SJCRH30 (cell line): ENCODE measurements at regions not wholly inside any gene's neighbourhood (a gene's known extent, or its start where the extent isn't known, plus 50 kb on each side); places are given as distances from the start of the nearest gene placed in this dataset.
"Not testable (repeated sequence)": the region's sequence is repeated elsewhere in the genome, so short reads cannot be mapped to it uniquely, and the experiment has no call there.

ENCODE experiments used
- DNase-seq, 2 experiments: peaks; one replicate each; pipeline ENCODE4 v3.0.0-alpha.2; 2015 to 2020
- H3K27ac ChIP-seq: fragments of 250-450 bp; sonication (Bioruptor Pico); 2 replicates; pipeline ENCODE4 v1.5.1; 2020; ENCODE audit warnings: mild to moderate bottlenecking, moderate library complexity
- H3K27me3 ChIP-seq: fragments of 250-450 bp; sonication (Bioruptor Pico); 2 replicates; pipeline ENCODE4 v1.5.1; 2020; ENCODE audit warnings: mild to moderate bottlenecking, moderate library complexity
- H3K36me3 ChIP-seq: fragments of 250-450 bp; sonication (Bioruptor Pico); 2 replicates; pipeline ENCODE4 v1.5.1; 2020; ENCODE audit warnings: mild to moderate bottlenecking, moderate library complexity
- H3K4me1 ChIP-seq: fragments of 250-450 bp; sonication (Bioruptor Pico); 2 replicates; pipeline ENCODE4 v1.5.1; 2020; ENCODE audit warnings: mild to moderate bottlenecking, moderate library complexity
- H3K4me3 ChIP-seq: fragments of 250-450 bp; sonication (Bioruptor Pico); 2 replicates; pipeline ENCODE4 v1.5.1; 2020; ENCODE audit warnings: mild to moderate bottlenecking, moderate library complexity
- H3K9me3 ChIP-seq: fragments of 250-450 bp; sonication (Bioruptor Pico); replicated peaks from 2 replicates; pipeline ENCODE4 v1.5.1; 2020; ENCODE audit warnings: mild to moderate bottlenecking, moderate library complexity

DNA sequence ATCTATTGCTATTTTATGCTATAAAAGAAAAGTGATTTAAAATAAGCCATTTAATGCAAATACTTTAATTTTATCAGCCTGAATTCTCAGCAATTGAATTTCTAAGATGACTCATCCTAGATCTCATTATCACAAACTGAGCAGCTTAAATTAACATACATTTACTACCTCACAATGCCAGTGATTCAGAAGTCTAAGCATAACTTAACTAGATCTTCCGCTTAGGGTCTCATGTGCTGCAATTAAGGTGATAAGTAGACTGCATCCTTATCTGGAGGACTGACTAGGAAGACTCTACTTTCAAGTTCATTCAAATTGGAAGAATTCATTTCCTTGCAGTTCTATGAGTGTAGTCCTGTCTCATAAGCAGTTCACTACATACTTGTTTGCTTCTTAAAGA, 286.6 kb downstream of the COL11A1 start:
- Histone ChIP-seq H3K4me1 (no peaks in the 10 kb centered on the region), H3K9me3 (no peaks in the 10 kb centered on the region), H3K4me3 (no peak overlapping the region), H3K36me3 (no peaks in the 10 kb centered on the region), H3K27ac (no peak overlapping the region), H3K27me3 (no peaks in the 10 kb centered on the region)
- DNase-seq, result no peak

GRCh38 chr1:102800406-102800805, 307.9 kb downstream of the COL11A1 start:
- Histone ChIP-seq H3K36me3 (no peaks in the 10 kb centered on the region), H3K27me3 (no peaks in the 10 kb centered on the region), H3K4me3 (no peak overlapping the region), H3K27ac (no peak overlapping the region), H3K4me1 (no peaks in the 10 kb centered on the region), H3K9me3 (no peaks in the 10 kb centered on the region)
- no peak for DNase-seq

DNA sequence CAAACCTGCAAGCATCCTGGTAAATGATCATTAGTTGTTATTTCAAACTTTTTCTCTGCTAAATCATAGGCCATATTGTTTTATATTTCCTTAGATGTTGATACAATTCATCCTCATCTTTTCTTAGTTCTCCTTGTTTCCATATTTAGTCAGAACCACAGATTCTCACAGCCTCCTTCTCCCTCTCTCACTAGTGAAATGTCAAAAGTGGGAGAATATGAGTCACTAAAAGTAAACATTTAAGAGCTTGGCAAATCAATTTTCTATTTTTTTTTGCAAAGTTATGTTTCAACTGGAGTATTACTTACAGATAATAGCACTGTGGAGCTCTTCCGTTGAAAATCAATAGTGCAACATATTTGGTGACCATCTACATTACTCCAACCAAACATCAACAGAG, 308.8 kb downstream of the COL11A1 start:
- no peak for DNase-seq
- Histone ChIP-seq H3K36me3 (no peaks in the 10 kb centered on the region), H3K27ac (no peak overlapping the region), H3K4me3 (no peak overlapping the region), H3K4me1 (no peaks in the 10 kb centered on the region), H3K9me3 (no peaks in the 10 kb centered on the region), H3K27me3 (no peaks in the 10 kb centered on the region)

GRCh38 chr1:102798718-102799117, 309.6 kb downstream of the COL11A1 start:
- Histone ChIP-seq H3K4me3 (no peak overlapping the region), H3K27ac (no peak overlapping the region), H3K27me3 (no peaks in the 10 kb centered on the region), H3K4me1 (no peaks in the 10 kb centered on the region), H3K36me3 (no peaks in the 10 kb centered on the region), H3K9me3 (no peaks in the 10 kb centered on the region)
- DNase-seq, result no peak

- Histone ChIP-seq H3K9me3 (no peaks in the 10 kb centered on the region), H3K27ac (no peak overlapping the region), H3K4me3 (no peak overlapping the region), H3K27me3 (no peaks in the 10 kb centered on the region), H3K4me1 (no peaks in the 10 kb centered on the region), H3K36me3 (no peaks in the 10 kb centered on the region)
- DNase-seq, result no peak
These were observed 311.9 kb downstream of the COL11A1 start for GRCh38 chr1:102796429-102796828.

DNA sequence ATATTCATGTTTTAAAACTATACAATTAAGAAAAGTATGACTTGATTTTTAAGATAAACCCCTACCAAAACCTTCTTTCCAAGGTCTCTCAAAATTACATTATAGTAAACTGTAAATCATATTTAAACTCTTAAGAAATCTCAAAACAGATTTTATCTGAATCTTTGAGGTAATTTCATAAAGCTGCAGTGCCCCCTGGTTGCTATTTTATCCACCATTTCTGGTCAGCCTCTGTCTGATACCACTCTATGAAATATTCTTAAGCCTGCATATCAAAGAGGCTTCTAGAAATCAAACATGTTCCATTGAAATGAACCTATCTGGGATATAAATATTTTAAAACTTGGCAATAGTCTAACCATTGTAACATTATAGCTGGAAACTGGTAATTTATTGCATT, 317.3 kb downstream of the COL11A1 start:
- Histone ChIP-seq H3K4me3 (no peak overlapping the region), H3K36me3 (no peaks in the 10 kb centered on the region), H3K27me3 (no peaks in the 10 kb centered on the region), H3K4me1 (no peaks in the 10 kb centered on the region), H3K9me3 (no peaks in the 10 kb centered on the region), H3K27ac (no peak overlapping the region)
- peak in 1 of 2 experiments; percentile 4 for DNase-seq

- not testable (repeated sequence) for H3K9me3 ChIP-seq, H3K27me3 ChIP-seq, H3K27ac ChIP-seq, H3K4me1 ChIP-seq, DNase-seq, H3K4me3 ChIP-seq, H3K36me3 ChIP-seq
These were observed 318.4 kb downstream of the COL11A1 start for GRCh38 chr1:102789951-102790350.

DNA sequence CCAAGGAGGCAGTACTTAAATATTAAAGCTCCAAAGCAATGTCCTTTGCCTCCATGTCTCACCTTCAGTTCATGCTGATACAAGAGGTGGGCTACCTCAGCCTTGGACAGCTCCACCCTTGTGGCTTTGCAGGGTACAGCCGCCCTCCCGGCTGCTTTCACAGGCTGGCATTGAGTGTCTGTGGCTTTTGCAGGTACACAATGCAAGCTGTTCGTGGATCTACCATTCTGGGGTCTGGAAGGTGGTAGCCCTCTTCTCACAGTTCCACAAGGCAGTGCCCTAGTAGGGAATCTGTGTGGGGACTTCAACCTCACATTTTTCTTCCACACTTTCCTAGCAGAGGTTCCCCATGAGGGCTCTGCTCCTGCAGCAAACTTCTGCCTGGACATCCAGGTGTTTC, 324.8 kb downstream of the COL11A1 start:
- no peaks in the 10 kb centered on the region for H3K27me3 ChIP-seq
- no peak overlapping the region for H3K27ac ChIP-seq
- no peak overlapping the region for H3K4me3 ChIP-seq
- no peaks in the 10 kb centered on the region for H3K36me3 ChIP-seq
- H3K4me1 ChIP-seq, result no peaks in the 10 kb centered on the region
- no peaks in the 10 kb centered on the region for H3K9me3 ChIP-seq
- no peak for DNase-seq

DNA sequence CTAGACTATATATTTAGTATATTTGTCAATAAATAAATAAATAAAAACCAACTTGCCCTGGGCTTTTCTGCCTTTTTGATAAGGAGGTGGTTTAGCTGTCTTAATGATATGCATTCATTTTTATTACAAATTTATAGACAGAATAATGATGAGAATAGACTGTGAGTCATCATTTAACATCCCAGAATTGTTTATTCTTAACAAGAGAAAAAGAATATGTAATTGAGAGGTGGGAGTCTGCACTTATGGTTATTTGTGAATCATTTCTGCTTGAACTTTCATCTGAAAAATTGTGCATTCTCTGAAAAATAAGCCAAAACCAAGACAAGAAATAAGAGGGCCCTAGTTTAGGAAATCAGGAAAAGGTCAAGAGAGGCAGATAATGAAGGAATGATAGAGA, 326.2 kb downstream of the COL11A1 start:
- Histone ChIP-seq H3K4me3 (no peak overlapping the region), H3K27ac (no peak overlapping the region), H3K27me3 (no peaks in the 10 kb centered on the region), H3K4me1 (no peaks in the 10 kb centered on the region), H3K36me3 (no peaks in the 10 kb centered on the region), H3K9me3 (no peaks in the 10 kb centered on the region)
- DNase-seq, result no peak

GRCh38 chr1:102776071-102776470, 332.3 kb downstream of the COL11A1 start:
- H3K9me3 ChIP-seq, result no peaks in the 10 kb centered on the region

GRCh38 chr1:102772831-102773230, 335.5 kb downstream of the COL11A1 start:
- H3K9me3 ChIP-seq, result no peaks in the 10 kb centered on the region
- H3K27me3 ChIP-seq, result no peaks in the 10 kb centered on the region
- H3K4me3 ChIP-seq, result no peak overlapping the region
- no peaks in the 10 kb centered on the region for H3K4me1 ChIP-seq
- no peaks in the 10 kb centered on the region for H3K36me3 ChIP-seq
- H3K27ac ChIP-seq, result no peak overlapping the region
- no peak for DNase-seq

More at GRCh38 chr1:102776071-102776470, 332.3 kb downstream of the COL11A1 start:
- no peaks in the 10 kb centered on the region for H3K36me3 ChIP-seq
- H3K4me3 ChIP-seq, result no peak overlapping the region
- H3K27ac ChIP-seq, result no peak overlapping the region
- no peak for DNase-seq
- no peaks in the 10 kb centered on the region for H3K27me3 ChIP-seq
- no peaks in the 10 kb centered on the region for H3K4me1 ChIP-seq

DNA sequence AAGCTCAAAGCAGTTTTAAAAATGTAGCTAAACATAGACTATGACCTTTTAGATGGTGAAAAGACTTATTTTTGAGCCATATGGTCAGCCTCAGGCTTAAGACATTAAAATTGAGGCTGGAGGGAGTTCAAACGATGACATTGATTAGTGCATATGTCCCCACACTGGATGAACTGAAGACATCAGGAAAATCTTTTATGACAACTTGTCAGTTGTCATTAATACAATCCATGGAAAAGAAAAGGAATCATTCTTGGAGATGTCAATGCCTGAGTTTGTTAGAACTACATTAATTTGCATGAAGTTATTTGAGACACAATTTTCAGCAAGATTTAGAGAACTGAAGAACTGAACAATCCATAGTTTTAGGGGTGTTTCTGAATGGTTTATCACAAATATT, 349.9 kb downstream of the COL11A1 start:
- DNase-seq, result no peak
- H3K9me3 ChIP-seq, result no peaks in the 10 kb centered on the region
- no peaks in the 10 kb centered on the region for H3K4me1 ChIP-seq
- H3K36me3 ChIP-seq, result no peaks in the 10 kb centered on the region
- H3K27ac ChIP-seq, result no peak overlapping the region
- H3K27me3 ChIP-seq, result no peaks in the 10 kb centered on the region
- no peak overlapping the region for H3K4me3 ChIP-seq

- Histone ChIP-seq H3K4me1 (no peaks in the 10 kb centered on the region), H3K4me3 (no peak overlapping the region), H3K27me3 (no peaks in the 10 kb centered on the region), H3K9me3 (no peaks in the 10 kb centered on the region), H3K36me3 (no peaks in the 10 kb centered on the region), H3K27ac (no peak overlapping the region)
- DNase-seq, result no peak
These were observed 351.0 kb downstream of the COL11A1 start for GRCh38 chr1:102757363-102757762.

GRCh38 chr1:102751111-102751510, 357.2 kb downstream of the COL11A1 start:
- Histone ChIP-seq H3K9me3 (no peaks in the 10 kb centered on the region), H3K27me3 (no peaks in the 10 kb centered on the region), H3K36me3 (no peaks in the 10 kb centered on the region), H3K4me3 (no peak overlapping the region), H3K27ac (no peak overlapping the region), H3K4me1 (no peaks in the 10 kb centered on the region)
- no peak for DNase-seq

GRCh38 chr1:102742426-102742825, 365.9 kb downstream of the COL11A1 start:
- no peaks in the 10 kb centered on the region for H3K36me3 ChIP-seq
- H3K9me3 ChIP-seq, result no peaks in the 10 kb centered on the region
- DNase-seq, result no peak
- H3K27me3 ChIP-seq, result no peaks in the 10 kb centered on the region
- peaks cover 2% of the 10 kb centered on the region; the same call in 1 of the 2 replicates for H3K4me1 ChIP-seq
- no peak overlapping the region for H3K27ac ChIP-seq
- H3K4me3 ChIP-seq, result no peak overlapping the region

DNA sequence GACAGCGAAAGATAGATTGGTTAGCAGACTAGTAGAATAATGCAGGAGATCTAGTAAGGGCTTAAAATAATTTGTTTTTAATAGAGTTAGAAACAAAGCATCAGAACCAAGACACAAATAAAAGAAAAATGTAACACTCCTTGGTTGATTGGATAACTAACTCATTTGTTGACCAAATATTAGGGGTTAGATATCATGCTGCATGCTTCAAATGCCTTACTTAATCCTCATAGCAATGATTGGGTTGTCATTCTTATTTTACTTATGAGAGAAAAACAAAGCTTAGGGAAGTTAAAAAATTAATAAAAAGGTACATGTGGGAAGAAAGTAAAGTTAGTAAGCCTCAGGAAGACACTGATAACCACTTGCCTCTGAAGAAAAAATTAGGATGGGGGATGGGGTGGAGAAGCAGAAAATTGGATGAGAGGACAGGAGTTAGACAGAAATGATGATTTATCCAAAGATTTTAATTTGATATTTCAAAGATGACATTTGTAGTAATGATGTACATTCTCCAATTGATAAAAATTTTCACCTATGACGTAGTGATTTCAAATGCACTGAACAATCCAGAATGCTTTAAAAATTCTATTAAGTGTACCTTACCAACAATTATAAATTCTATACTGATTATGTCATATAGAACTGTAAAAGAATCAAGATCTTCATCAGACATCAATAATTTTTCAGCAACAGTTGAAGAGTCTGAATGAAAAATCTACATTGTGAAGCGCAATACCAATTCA, 374.7 kb downstream of the COL11A1 start:
- DNase-seq, result no peak
- H3K36me3 ChIP-seq, result no peaks in the 10 kb centered on the region
- H3K4me3 ChIP-seq, result no peak overlapping the region
- peak overlapping the region; percentile 7 for H3K27ac ChIP-seq
- peaks cover 12% of the 10 kb centered on the region; the same call in 1 of the 2 replicates for H3K4me1 ChIP-seq
- H3K9me3 ChIP-seq, result no peaks in the 10 kb centered on the region
- no peaks in the 10 kb centered on the region for H3K27me3 ChIP-seq
